ENCODE measurements at regions not wholly inside any gene's neighbourhood (a gene's known extent, or its start where the extent isn't known, plus 50 kb on each side); places are given as distances from the start of the nearest gene placed in this dataset.

GRCh38 chr1:163531345-163531744 lies 209.6 kb downstream of the NUF2 start:
- Histone ChIP-seq H4K91ac (ENCODE audit: low read depth, low read length) (no peak overlapping the region), H3K18ac (ENCODE audit: low read length) (no peak overlapping the region), H3K4me1 (ENCODE audit: control insufficient read depth in 1 of 2, insufficient read depth in 2 of 2, low read length in 2 of 2) (no peaks in the 10 kb centered on the region), H2BK12ac (ENCODE audit: low read length) (no peak overlapping the region), H2AK5ac (ENCODE audit: low read length) (no peak overlapping the region), H3K27me3 (ENCODE audit: insufficient read depth, low read length) (no peaks in the 10 kb centered on the region), H4K8ac (ENCODE audit: low read depth, low read length) (no peak overlapping the region), H4K12ac (ENCODE audit: low read depth, low read length) (no peak overlapping the region), H3K79me2 (ENCODE audit: control insufficient read depth, insufficient read depth, low read length, poor library complexity) (no peaks in the 10 kb centered on the region), H3K14ac (ENCODE audit: low read length) (no peak overlapping the region), H3K23ac (ENCODE audit: low read length) (no peak overlapping the region), H3K27ac (ENCODE audit: low read depth, low read length) (no peak overlapping the region), H3K36me3 (ENCODE audit: control insufficient read depth in 1 of 2, insufficient read depth in 2 of 2, low read length in 2 of 2) (no peaks in the 10 kb centered on the region), H3K79me1 (ENCODE audit: low read length) (no peaks in the 10 kb centered on the region), H2AFZ (ENCODE audit: insufficient read depth, low read length, poor library complexity) (no peak overlapping the region), H2BK120ac (ENCODE audit: insufficient read depth, low read length, poor library complexity) (no peak overlapping the region), H3K4me3 (ENCODE audit: low read depth, low read length) (no peak overlapping the region), H3K4ac (ENCODE audit: low read depth, low read length) (no peak overlapping the region), H2BK5ac (ENCODE audit: low read depth, low read length, poor library complexity) (no peak overlapping the region), H3K9ac (ENCODE audit: low read length) (no peak overlapping the region), H3K4me2 (ENCODE audit: low read length) (no peak overlapping the region), H3K9me3 (ENCODE audit: insufficient read depth, low read depth, low read length) (no peaks in the 10 kb centered on the region)
- no CpG with 5 or more reads among the region's 2 CpGs for WGBS (ENCODE audit: extremely low coverage, insufficient coverage, insufficient read length)
- DNase-seq: no peak

- no peak overlapping the region for H4K12ac ChIP-seq (ENCODE audit: low read depth, low read length)
- no peak overlapping the region for H2BK120ac ChIP-seq (ENCODE audit: insufficient read depth, low read length, poor library complexity)
- H2BK5ac ChIP-seq (ENCODE audit: low read depth, low read length, poor library complexity): no peak overlapping the region
- no CpG with 5 or more reads among the region's 5 CpGs for whole genome bisulfite sequencing (ENCODE audit: extremely low coverage, insufficient coverage, insufficient read length)
- no peaks in the 10 kb centered on the region for H3K36me3 ChIP-seq (ENCODE audit: control insufficient read depth in 1 of 2, insufficient read depth in 2 of 2, low read length in 2 of 2)
- H3K27ac ChIP-seq (ENCODE audit: low read depth, low read length): no peak overlapping the region
- no peak overlapping the region for H3K4me2 ChIP-seq (ENCODE audit: low read length)
- no peak overlapping the region for H4K91ac ChIP-seq (ENCODE audit: low read depth, low read length)
- no peak overlapping the region for H3K4me3 ChIP-seq (ENCODE audit: low read depth, low read length)
- DNase-seq: no peak
- H3K18ac ChIP-seq (ENCODE audit: low read length): no peak overlapping the region
- no peak overlapping the region for H2AFZ ChIP-seq (ENCODE audit: insufficient read depth, low read length, poor library complexity)
- H3K79me1 ChIP-seq (ENCODE audit: low read length): no peaks in the 10 kb centered on the region
- H3K4ac ChIP-seq (ENCODE audit: low read depth, low read length): no peak overlapping the region
- no peak overlapping the region for H4K8ac ChIP-seq (ENCODE audit: low read depth, low read length)
- H3K79me2 ChIP-seq (ENCODE audit: control insufficient read depth, insufficient read depth, low read length, poor library complexity): no peaks in the 10 kb centered on the region
- no peak overlapping the region for H3K14ac ChIP-seq (ENCODE audit: low read length)
- H3K9me3 ChIP-seq (ENCODE audit: insufficient read depth, low read depth, low read length): no peaks in the 10 kb centered on the region
- no peak overlapping the region for H3K23ac ChIP-seq (ENCODE audit: low read length)
- no peak overlapping the region for H2BK12ac ChIP-seq (ENCODE audit: low read length)
- H3K27me3 ChIP-seq (ENCODE audit: insufficient read depth, low read length): no peaks in the 10 kb centered on the region
- H2AK5ac ChIP-seq (ENCODE audit: low read length): no peak overlapping the region
- H3K9ac ChIP-seq (ENCODE audit: low read length): no peak overlapping the region
- H3K4me1 ChIP-seq (ENCODE audit: control insufficient read depth in 1 of 2, insufficient read depth in 2 of 2, low read length in 2 of 2): no peaks in the 10 kb centered on the region
These were observed 213.6 kb downstream of the NUF2 start for GRCh38 chr1:163535401-163535800.

GRCh38 chr1:163535807-163536206 lies 214.1 kb downstream of the NUF2 start:
- H2BK5ac ChIP-seq (ENCODE audit: low read depth, low read length, poor library complexity): no peak overlapping the region
- no peak overlapping the region for H4K8ac ChIP-seq (ENCODE audit: low read depth, low read length)
- DNase-seq: peak in 1 of 2 donors; percentile 27
- H3K4ac ChIP-seq (ENCODE audit: low read depth, low read length): no peak overlapping the region
- H3K36me3 ChIP-seq (ENCODE audit: control insufficient read depth in 1 of 2, insufficient read depth in 2 of 2, low read length in 2 of 2): no peaks in the 10 kb centered on the region
- WGBS (ENCODE audit: extremely low coverage, insufficient coverage, insufficient read length): no CpG with 5 or more reads among the region's 3 CpGs
- no peaks in the 10 kb centered on the region for H3K79me2 ChIP-seq (ENCODE audit: control insufficient read depth, insufficient read depth, low read length, poor library complexity)
- H3K23ac ChIP-seq (ENCODE audit: low read length): no peak overlapping the region
- no peak overlapping the region for H3K27ac ChIP-seq (ENCODE audit: low read depth, low read length)
- no peak overlapping the region for H3K4me3 ChIP-seq (ENCODE audit: low read depth, low read length)
- no peak overlapping the region for H2AK5ac ChIP-seq (ENCODE audit: low read length)
- no peaks in the 10 kb centered on the region for H3K9me3 ChIP-seq (ENCODE audit: insufficient read depth, low read depth, low read length)
- no peaks in the 10 kb centered on the region for H3K79me1 ChIP-seq (ENCODE audit: low read length)
- H3K14ac ChIP-seq (ENCODE audit: low read length): no peak overlapping the region
- H4K91ac ChIP-seq (ENCODE audit: low read depth, low read length): no peak overlapping the region
- H2BK12ac ChIP-seq (ENCODE audit: low read length): no peak overlapping the region
- no peak overlapping the region for H4K12ac ChIP-seq (ENCODE audit: low read depth, low read length)
- H2AFZ ChIP-seq (ENCODE audit: insufficient read depth, low read length, poor library complexity): no peak overlapping the region
- no peak overlapping the region for H2BK120ac ChIP-seq (ENCODE audit: insufficient read depth, low read length, poor library complexity)
- no peak overlapping the region for H3K4me2 ChIP-seq (ENCODE audit: low read length)
- H3K4me1 ChIP-seq (ENCODE audit: control insufficient read depth in 1 of 2, insufficient read depth in 2 of 2, low read length in 2 of 2): no peaks in the 10 kb centered on the region
- H3K9ac ChIP-seq (ENCODE audit: low read length): no peak overlapping the region
- no peak overlapping the region for H3K18ac ChIP-seq (ENCODE audit: low read length)
- no peaks in the 10 kb centered on the region for H3K27me3 ChIP-seq (ENCODE audit: insufficient read depth, low read length)

DNA sequence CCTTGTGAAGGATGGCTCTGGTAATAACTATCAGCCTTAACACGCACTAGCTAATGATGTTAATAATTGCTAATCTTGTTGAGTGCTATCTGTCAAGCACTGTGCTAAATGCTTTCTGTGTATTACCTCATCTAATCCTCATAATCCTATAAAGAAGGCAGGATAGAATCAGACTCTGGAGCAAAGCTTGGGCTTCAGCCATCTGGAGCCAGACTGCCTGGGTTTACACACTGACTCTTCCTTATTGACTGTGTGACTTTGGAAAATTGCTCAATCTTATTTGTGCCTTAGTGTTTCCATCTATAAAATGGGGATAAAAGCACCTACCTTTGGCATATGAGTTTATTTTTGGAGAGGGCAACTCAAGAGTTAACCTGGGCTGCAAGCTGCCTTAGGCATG lies 216.1 kb downstream of the NUF2 start:
- no peak overlapping the region for H3K4ac ChIP-seq (ENCODE audit: low read depth, low read length)
- no peak for DNase-seq
- no peak overlapping the region for H2BK5ac ChIP-seq (ENCODE audit: low read depth, low read length, poor library complexity)
- no peak overlapping the region for H4K8ac ChIP-seq (ENCODE audit: low read depth, low read length)
- no peaks in the 10 kb centered on the region for H3K27me3 ChIP-seq (ENCODE audit: insufficient read depth, low read length)
- H3K23ac ChIP-seq (ENCODE audit: low read length): no peak overlapping the region
- H3K79me2 ChIP-seq (ENCODE audit: control insufficient read depth, insufficient read depth, low read length, poor library complexity): no peaks in the 10 kb centered on the region
- H2BK120ac ChIP-seq (ENCODE audit: insufficient read depth, low read length, poor library complexity): no peak overlapping the region
- H3K36me3 ChIP-seq (ENCODE audit: control insufficient read depth in 1 of 2, insufficient read depth in 2 of 2, low read length in 2 of 2): no peaks in the 10 kb centered on the region
- no peak overlapping the region for H4K91ac ChIP-seq (ENCODE audit: low read depth, low read length)
- H2AK5ac ChIP-seq (ENCODE audit: low read length): no peak overlapping the region
- no peak overlapping the region for H3K4me3 ChIP-seq (ENCODE audit: low read depth, low read length)
- no CpG with 5 or more reads among the region's 1 CpG for WGBS (ENCODE audit: extremely low coverage, insufficient coverage, insufficient read length)
- H2BK12ac ChIP-seq (ENCODE audit: low read length): no peak overlapping the region
- no peaks in the 10 kb centered on the region for H3K79me1 ChIP-seq (ENCODE audit: low read length)
- no peak overlapping the region for H3K9ac ChIP-seq (ENCODE audit: low read length)
- no peak overlapping the region for H2AFZ ChIP-seq (ENCODE audit: insufficient read depth, low read length, poor library complexity)
- no peaks in the 10 kb centered on the region for H3K9me3 ChIP-seq (ENCODE audit: insufficient read depth, low read depth, low read length)
- no peak overlapping the region for H4K12ac ChIP-seq (ENCODE audit: low read depth, low read length)
- H3K4me1 ChIP-seq (ENCODE audit: control insufficient read depth in 1 of 2, insufficient read depth in 2 of 2, low read length in 2 of 2): no peaks in the 10 kb centered on the region
- H3K27ac ChIP-seq (ENCODE audit: low read depth, low read length): no peak overlapping the region
- no peak overlapping the region for H3K14ac ChIP-seq (ENCODE audit: low read length)
- H3K4me2 ChIP-seq (ENCODE audit: low read length): no peak overlapping the region
- H3K18ac ChIP-seq (ENCODE audit: low read length): no peak overlapping the region
